GM12872 (cell line): ENCODE measurements at regions not wholly inside any gene's neighbourhood (a gene's known extent, or its start where the extent isn't known, plus 50 kb on each side); places are given as distances from the start of the nearest gene placed in this dataset.

ENCODE experiments used
- TF ChIP-seq, protein P1 (sequence below): IDR thresholded peaks from 3 replicates; pipeline ENCODE4 v1.5.1; 2011; ENCODE audit warnings: low read depth, mild to moderate bottlenecking, low read length, moderate library complexity; ENCODE audit not compliant: insufficient read depth

DNA sequence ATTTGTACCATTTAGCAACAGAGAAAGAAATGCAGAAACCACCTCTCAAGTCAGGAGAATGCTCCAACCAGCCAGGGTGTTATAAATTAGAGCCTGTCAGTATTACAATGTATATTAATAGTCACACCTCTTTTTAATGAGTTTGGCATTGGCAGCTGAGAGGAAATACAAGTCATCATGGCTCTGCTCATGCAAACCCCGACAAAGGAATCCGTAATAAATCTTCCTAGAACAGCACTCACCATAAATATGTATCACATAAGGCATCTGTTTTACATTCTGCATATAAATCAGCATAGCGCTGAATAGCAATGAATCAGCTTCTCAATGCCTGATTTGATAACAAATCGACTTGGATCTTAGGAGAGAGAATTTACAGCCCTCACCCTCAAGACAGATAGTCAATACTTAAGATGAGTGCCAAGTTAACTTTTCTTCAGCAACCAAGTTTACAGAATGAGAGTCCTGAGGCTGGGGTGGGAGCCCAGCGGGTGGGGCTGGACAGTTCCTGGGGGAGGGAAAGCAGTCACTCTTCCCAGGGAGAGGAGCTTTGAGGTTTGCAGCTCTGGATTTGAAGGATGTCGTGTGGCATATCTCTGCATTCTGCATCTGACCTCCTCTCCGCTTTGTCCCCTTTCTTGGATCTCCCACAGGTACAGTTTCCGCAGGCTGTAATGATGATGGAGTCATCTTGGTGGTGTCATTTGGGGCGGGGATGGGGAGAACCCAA, 1034.4 kb upstream of the NR2F2 start:
- TF ChIP-seq, protein P1, sequence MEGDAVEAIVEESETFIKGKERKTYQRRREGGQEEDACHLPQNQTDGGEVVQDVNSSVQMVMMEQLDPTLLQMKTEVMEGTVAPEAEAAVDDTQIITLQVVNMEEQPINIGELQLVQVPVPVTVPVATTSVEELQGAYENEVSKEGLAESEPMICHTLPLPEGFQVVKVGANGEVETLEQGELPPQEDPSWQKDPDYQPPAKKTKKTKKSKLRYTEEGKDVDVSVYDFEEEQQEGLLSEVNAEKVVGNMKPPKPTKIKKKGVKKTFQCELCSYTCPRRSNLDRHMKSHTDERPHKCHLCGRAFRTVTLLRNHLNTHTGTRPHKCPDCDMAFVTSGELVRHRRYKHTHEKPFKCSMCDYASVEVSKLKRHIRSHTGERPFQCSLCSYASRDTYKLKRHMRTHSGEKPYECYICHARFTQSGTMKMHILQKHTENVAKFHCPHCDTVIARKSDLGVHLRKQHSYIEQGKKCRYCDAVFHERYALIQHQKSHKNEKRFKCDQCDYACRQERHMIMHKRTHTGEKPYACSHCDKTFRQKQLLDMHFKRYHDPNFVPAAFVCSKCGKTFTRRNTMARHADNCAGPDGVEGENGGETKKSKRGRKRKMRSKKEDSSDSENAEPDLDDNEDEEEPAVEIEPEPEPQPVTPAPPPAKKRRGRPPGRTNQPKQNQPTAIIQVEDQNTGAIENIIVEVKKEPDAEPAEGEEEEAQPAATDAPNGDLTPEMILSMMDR = no peak

DNA sequence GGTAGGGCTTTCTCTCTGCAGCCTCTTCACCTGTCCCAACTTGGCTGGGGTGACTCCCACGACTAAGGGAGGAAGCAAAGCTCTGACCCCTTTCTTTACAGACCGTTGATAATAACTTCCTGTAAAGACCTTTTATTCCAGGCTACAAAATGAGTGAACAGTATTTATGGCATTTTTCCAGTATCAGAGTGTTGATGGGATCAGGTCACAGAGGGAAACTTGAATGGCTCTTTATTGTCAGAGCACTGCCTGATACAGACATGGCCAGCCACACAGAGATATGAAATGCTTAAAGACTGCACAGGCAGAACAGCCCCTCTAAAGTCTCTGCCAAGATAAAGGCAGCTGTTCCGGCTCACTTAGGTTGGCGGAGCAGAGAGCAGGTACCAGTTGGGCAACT, 1033.9 kb upstream of the NR2F2 start:
- TF ChIP-seq, protein P1 = no peak

- TF ChIP-seq, protein P1 = no peak
These were observed 1031.8 kb upstream of the NR2F2 start for GRCh38 chr15:95298729-95299128.

DNA sequence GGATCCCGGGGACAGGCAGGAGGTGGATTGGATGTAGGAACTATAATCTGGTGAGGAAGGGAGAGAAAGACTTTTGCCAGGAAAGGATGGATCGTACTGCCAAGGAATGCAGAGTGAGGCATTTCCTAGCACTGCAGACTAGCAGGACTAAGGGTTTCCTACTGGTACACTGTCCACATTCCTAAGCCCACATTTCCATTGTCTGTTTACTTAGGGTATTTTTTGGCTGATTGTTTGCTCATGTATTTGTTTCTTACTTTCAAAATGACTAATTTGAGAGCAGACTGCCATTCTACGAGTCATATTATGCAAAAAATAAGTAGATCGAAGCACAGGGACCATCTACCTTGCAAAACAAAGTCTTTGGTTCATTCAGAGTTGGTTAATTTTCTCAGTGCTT, 1029.5 kb upstream of the NR2F2 start:
- TF ChIP-seq, protein P1 = no peak

GRCh38 chr15:95302206-95302605, 1028.3 kb upstream of the NR2F2 start:
- TF ChIP-seq, protein P1 = no peak

GRCh38 chr15:95302809-95303208, 1027.7 kb upstream of the NR2F2 start:
- TF ChIP-seq, protein P1 = no peak

DNA sequence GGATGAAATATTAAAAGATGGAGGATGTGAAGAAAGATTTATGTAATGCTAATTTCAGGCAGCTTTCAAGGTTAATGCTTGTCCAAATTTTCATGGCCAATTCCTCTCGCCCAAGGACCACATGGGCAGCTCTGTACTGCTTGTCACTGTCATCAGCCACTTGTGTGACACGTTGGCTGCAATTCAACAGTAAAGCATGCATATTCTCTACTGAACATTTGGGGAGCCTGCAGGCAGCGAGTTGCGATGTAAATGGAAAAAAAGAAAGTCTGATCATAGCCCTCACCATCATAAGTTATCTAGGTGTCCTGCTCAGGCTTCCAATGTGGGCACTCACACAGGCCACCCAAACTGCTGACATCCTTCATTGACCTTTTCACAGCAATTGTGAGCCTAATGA, 1026.8 kb upstream of the NR2F2 start:
- TF ChIP-seq, protein P1 = no peak
